GM19023 (cell line): ENCODE measurements at regions not wholly inside any gene's neighbourhood (a gene's known extent, or its start where the extent isn't known, plus 50 kb on each side); places are given as distances from the start of the nearest gene placed in this dataset.

Experiments
- ATAC-seq: cut with Tn5 transposase; IDR thresholded peaks from one replicate; pipeline ENCODE4 v1.9.1; 2021; ENCODE audit warnings: mild to moderate bottlenecking, moderate library complexity; ENCODE audit not compliant: unreplicated experiment

DNA sequence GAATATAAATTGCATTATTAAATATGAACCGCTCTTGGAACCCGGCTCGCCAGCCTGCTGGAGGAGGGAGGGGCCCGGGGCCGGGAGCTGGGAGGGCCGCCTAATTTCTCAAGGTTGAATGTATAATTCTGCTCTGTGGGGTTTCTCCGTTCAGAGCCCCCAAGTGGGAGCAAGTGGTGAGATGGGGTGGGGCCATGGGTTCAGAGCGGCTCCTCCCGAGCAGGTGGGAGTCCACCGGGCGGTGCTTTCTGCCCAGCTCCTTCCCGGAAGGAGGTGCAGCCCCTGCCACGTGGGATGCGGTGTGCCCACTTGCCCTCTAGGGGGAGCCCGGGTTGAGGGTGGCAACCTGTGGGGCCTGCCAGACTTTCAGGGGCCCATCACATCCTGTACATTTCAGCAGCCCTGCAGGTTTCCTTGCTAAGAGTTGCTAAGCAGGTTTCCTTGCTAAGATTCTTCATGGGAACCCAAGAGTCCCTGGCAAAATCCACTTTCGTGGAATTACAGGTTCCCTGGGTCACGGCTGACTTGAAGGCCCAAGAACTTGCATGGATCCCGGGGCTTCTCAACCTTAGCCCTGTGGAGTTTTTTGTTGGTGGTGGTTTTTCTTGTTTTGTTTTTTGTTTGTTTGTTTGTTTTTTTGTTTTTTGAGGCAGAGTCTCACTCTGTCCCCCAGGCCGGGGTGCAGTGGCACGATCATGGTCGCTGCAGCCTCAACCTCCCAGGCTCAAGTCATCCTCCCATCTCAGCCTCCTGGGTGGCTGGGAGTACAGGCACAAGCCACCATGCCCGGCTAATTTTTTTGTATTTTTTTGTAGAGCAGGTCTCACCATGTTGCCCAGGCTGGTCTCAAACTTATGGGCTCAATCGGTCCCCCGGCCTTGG lies 196.7 kb upstream of the GSE1 start:
- no peak for ATAC-seq

- ATAC-seq = no peak
Observed at GRCh38 chr16:85417156-85417860, 195.8 kb upstream of the GSE1 start.

DNA sequence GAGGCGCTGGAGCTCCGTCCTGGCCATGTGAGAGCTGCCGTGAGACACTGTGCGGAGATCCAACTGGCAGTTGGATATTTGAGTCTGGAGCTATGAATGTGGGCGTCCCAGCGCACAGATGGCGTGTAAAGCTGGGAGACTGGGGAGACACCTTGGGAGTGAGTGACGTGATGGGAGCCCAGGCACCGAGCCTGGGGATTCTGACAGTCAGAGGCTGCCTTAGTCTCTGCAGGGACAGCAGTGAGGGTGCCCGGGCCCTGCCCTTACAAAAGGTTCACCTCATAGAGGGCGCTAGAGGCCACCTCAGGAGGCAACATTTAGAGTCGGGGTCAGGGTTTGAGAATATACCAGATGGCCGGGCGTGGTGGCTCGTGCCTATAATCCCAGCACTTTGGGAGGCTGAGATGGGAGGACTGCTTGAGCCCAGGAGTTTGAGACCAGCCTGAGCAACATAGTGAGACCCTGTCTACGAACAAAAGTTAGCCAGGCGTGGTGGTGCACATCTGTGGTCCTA lies 194.1 kb upstream of the GSE1 start:
- ATAC-seq = no peak

DNA sequence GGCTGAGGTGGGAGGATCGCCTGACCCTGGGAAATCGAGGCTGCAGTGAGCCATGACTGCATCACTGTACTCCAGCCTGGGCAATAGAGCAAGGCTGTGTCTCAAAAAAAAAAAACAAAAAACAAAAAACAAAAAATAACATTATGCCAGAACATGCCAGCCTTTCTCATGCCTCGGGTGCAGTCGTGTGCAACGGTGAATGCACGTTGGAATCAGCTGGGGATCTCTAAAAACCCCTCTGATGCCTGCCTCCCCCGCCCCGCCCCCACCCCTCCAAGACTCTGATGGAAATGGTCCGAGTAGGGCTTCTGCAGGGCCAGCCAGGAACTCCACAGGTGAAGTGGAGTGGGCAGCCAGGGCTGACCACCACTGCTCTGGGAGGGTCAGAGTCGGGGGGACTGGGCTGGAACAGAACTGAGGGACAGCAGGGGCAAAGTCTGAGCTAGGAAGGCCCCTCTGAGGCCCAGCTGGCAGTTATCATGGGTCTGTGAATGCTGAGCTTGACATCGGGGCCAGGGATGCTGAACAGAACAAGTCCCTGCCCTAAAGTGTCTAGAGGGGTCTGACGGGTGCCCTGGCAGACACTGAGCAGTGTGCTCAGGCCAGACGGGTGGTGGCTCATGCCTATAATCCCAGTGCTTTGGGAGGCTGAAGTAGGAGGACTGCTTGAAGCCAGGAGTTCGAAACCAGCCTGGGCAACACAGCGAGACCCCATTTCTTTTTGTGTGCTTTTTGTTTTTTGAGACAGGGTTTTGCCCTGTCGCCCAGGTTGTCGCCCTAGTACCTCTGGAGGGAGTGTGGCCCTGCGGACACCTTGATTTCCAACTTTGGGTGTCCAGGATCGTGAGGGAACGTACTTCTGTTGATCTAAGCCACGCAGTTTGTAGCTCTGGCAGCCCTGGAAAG lies 193.4 kb upstream of the GSE1 start:
- no peak for ATAC-seq

GRCh38 chr16:85420501-85421337 lies 192.4 kb upstream of the GSE1 start:
- ATAC-seq = no peak

GRCh38 chr16:85421338-85422195 lies 191.6 kb upstream of the GSE1 start:
- ATAC-seq = no peak

DNA sequence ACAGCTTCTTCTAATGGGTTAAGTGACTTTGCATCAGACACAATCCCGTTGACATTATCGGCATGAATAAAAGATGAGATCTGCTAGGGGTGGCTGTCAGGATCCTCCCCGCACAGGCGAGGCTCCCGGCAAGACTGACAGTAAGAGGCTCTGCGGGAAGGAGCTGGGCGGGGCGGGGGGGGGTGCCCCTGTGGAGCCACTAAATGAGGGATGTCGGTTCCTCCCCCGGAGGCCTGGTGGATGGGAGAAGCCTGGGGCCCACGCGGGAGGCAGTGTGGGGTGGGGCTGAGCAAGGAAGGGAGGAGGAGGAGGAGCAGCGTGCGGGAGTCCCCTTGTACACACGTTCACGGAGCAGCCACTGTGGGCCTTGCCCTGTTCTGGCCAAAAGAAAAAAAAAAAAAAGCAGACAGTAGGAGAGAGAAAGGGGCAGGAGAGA lies 190.9 kb upstream of the GSE1 start:
- ATAC-seq = no peak

DNA sequence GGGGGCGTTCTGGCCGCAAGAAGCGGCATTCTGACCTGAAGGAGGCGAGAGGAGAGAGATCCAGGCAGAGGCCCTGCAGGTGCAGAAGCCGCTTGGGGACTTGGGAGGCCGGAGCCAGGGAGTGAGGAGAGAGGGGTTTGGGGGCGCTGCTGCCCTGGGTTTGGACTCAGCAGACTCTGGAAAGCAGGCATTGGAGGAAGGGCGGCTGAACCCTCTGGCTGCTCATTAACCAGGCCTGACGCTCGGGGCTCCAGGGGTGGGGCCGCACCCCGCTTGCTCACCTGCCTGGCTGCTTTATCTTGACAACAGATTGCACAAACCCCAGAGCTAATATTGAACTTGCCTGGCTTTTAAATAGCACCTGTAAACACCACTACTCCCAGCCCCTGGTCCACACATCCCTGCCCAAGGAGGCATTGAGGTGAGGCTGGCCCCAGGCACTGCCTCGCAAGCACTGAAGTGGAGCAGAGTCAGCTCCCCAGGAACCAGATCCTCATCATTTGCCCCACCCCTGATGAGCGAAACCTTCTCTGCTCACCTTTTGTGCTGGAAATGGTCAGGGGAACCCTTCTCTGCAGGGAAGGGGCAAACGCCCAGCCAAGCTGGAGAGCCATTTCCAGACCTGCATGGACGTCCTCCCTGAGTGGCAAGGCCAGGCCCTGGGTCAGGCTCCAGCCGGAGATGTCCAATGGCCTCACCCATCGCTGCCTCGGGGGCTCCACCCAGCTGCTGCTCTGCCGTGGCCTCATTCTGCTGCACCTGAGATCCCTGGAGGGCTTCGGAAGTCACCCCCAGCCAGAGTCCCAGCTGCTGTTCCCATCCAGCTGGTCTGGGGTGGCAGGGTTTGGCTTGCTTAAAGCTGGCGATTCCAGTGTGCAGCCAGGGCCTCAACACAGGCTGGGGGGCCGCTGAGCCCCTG lies 190.2 kb upstream of the GSE1 start:
- ATAC-seq = no peak

DNA sequence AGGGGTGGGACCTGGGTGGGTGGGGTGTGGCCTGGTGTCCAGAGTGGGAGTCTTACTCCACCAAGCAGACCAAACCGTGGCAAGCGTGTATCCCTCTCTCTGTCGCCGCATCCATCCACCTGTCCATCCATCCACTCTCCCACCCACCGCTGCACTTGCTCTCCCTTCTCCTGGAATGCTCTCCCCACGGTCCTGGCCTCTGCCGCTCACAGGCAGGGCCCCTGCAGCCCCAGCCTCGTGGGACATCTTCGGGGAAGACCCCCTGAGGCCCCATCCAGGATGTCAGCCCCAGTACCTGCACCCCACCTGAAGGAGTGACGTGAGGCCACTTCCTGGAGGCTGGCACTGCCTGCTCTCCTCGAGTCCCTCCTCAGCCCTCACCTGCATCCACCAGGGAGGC lies 189.5 kb upstream of the GSE1 start:
- no peak for ATAC-seq

DNA sequence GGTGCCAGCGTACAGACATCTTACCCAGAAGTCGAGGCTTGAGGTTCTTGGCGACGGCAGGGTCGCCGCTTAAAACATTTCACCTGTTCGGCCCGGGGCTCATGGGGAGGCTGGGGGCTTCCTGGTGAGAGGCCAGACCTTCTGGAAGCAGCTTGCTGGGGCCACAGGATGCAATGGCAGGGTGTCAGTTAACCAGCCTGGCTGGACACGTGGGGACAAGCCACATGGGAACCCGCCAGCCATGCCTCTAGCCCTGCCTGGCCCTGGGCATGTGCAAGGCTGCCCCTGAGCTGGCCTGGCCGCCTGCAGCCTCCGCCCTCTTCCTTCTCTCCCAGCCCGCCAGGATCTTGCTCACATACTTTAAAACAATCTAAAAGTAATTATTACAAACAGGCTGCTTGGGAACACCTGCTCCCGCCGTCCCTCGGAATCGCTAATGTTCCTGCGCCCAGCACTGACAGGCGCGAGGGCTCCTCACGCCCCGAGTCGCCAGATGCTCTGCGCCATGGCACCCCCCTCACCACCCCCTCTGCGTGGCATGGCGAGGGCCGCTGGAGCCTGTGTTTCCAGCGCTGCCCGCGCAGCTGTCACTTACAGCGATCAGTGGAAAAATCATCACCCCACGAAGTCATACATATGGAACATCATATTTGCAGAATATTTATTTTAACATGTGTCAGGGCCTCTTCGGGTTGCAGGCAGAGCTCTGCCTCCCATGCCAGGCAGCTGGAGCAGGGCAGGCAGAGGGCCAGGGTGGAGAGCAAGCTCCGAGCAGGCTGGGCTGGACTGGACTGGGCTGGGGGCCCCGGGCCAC lies 188.7 kb upstream of the GSE1 start:
- no peak for ATAC-seq

DNA sequence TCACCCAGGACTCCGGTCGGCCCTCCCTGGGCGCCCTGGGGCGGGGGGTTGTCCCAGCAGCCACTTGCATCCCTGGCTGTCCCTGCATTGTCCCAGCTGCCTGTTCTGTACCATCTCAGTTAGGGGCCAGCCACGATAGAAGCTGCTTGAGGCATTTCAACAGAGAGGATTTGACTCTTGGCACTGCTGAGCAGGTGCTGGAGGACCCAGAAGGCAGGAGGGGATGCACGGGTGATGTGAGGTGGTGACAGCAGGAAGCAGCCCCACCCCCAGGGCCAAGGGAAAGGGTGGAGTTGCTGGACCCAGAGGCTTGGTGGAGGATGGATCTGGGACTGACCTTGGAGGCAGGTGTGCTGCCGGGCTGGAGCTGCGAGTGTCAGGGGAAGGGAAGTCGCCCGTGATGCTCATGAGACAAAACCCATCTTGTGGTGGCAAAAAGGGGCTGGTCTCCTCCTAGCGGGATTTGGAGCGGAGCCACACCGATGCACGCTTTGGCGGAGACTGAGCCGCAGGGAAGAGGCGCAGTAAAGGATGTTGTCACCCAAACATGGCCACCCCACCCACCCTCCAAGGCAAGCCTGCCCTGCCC lies 188.0 kb upstream of the GSE1 start:
- ATAC-seq = no peak

- ATAC-seq = no peak
Observed at GRCh38 chr16:85426806-85427205, 186.3 kb upstream of the GSE1 start.

DNA sequence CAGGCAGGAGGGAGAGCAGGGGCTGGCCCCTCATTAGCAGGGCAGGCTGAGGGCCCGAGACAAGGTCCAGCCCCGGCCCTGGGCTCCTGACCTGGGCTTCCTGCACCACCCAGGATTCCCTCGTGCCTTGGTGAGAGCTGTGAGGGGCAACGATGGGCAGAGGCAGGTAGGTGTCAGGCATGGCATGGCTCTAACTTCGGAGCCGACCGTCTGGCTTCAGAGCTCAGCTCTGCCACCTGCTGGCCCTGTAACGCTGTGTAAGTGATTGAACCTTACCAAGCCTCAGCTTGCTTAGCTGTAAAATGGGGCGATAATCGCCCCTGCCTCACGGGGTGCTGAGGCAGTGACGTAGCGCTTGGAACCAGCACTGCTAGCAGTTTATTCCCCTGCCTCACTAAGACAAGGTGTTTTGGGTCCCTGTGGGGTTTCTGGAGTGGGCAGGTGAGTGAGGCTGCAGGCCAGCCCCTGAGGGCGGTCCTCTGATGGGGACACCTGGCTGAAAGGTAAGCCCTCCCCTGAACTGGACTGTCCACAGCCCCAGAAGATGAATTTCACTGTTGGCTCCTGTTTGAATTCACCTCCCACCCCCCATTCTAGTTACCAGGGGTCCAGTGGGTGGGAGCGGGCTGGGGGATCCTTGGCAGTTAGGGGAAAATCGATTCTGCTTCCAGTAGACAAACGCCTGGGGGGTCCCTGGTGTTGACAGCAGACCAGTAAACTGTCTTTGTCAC lies 184.8 kb upstream of the GSE1 start:
- ATAC-seq = no peak

GRCh38 chr16:85428899-85429775 lies 184.0 kb upstream of the GSE1 start:
- no peak for ATAC-seq

- no peak for ATAC-seq
Observed at GRCh38 chr16:85429776-85430522, 183.2 kb upstream of the GSE1 start.
